ENCODE measurements at regions not wholly inside any gene's neighbourhood (a gene's known extent, or its start where the extent isn't known, plus 50 kb on each side); places are given as distances from the start of the nearest gene placed in this dataset.

- ATAC-seq (peak; percentile 84), DNase-seq (no peak)
- intact Hi-C loops (cut with micrococcal nuclease) = no loop called here
Measured at GRCh38 chr6:168960551-168961263, 292.9 kb downstream of the THBS2 start.

- DNase-seq (no peak), ATAC-seq (no peak)
- intact Hi-C loops (cut with micrococcal nuclease) = no loop called here
Measured at GRCh38 chr6:168959696-168960095, 293.9 kb downstream of the THBS2 start.

DNA sequence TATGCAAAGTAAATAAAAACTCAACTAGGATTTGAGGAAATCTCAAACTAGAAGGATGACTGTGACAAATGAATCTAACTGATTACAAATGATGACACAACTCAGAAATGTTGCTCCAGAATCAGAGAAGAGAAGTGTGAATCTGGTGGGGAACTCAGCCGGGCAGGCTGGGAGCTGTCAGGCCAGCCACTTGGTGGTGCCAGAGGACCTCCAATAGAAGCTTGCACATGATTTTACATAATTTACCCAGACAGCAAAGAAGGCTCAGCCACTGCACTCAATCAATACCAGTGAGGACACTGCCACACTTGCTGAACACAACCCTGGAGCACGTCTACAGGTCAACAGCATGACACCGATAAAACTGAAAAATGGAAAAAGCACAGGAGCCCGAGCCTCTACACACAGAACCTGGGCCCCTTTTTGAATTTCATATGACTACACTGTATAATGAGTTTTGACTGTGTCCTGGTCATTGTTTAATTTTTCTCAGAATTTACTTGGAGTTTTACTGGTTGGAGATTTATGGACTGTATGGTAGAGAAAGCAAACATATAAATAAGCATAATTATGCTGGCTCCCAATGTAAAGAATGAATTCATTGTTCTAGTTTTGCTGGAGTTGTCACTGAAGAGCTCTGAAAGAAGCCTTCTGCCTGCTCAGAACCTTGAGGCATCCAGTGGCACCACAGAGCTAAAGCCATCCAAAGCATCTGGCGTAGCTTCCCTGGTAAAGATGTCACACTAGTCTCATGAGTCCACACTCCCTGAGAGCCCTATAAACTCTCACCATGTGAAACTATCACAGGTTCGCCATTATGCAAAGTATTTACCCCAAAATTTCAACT, 296.5 kb downstream of the THBS2 start:
- intact Hi-C loops (cut with micrococcal nuclease) = no loop called here
- DNase-seq (peak; percentile 73), ATAC-seq (peak; percentile 84)

DNA sequence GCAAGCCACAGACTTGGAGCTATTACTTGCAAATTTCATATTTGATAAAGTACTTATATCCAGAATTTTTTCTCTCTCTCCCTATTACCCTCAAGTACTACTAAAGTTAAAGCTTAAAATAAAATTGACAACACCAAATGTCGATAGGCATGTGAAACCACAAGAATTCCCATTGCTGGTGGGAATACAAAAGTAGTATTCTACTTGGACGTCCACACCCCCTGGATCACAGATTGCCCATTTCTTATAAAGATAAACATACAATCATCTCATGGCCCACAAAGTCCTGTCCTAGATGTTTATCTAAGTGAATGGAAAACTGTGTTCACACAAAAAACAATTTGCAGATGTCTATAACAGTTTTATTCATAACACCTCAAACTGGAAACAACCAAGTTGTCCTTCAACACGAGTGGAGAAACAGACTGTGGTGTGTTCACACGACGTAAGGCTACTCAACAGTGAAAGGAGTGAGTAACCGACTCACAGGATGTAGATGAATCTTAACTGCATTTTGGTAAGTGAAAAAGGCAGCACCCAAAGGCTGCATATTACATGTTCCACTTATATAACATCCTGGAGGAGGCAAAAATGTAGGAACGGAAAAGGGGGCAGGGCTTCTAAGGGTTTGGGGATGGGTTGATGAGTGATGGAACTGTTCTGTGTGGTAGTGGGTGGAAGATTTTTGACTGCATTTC, 297.4 kb downstream of the THBS2 start:
- intact Hi-C loops (cut with micrococcal nuclease) = no loop called here
- ATAC-seq (no peak), DNase-seq (no peak)

DNA sequence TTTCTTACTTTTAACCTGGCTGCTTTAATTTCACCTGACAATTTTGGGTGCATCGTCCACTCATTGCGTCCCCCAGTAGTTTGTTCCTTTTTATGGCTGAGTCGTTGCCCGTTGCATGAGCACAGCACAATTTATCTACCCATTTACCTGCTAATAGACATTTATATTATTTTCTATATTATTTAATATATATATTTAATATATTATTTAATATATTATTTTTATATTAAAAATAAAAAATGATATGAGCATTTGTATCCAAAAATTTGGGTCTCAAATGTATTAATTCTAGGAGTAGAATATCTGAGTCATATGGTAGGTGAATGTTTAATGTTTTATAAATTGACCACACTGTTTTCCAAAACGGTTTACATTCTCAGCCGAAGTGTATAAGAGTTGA, 300.2 kb downstream of the THBS2 start:
- intact Hi-C loops (cut with micrococcal nuclease) = no loop called here
- DNase-seq (no peak), ATAC-seq (no peak)

- intact Hi-C loops (cut with micrococcal nuclease) = no loop called here
- no peak for DNase-seq
- ATAC-seq = peak; percentile 15
Measured at GRCh38 chr6:168951217-168951616, 302.4 kb downstream of the THBS2 start.

GRCh38 chr6:168950858-168951214, 302.8 kb downstream of the THBS2 start:
- intact Hi-C loops (cut with micrococcal nuclease) = no loop called here
- DNase-seq (peak; percentile 36), ATAC-seq (peak; percentile 73)

- intact Hi-C loops (cut with micrococcal nuclease) = no loop called here
- DNase-seq (no peak), ATAC-seq (peak; percentile 42)
Measured at GRCh38 chr6:168949981-168950857, 303.4 kb downstream of the THBS2 start.

GRCh38 chr6:168948990-168949531, 304.6 kb downstream of the THBS2 start:
- ATAC-seq = no peak

DNA sequence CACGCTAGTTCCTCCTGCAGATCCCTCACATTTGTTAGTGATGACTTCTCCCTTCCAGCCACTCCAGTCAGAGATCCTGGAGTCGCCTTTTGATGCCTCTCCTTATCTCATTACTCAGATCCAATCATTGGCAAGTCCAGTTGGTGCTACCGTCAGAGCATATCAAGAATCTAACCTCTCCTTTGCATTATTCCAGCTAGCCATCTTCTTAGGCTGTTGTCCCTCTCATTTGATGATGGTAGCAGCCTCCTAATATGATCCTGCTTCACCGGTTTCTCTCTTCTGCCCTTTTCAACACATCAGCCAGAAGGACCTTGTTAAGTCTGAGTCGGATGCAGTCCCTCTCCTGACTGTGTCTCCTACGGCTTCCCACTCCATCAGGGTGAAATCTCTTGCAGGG, 305.6 kb downstream of the THBS2 start:
- intact Hi-C loops (cut with micrococcal nuclease) = no loop called here
- DNase-seq = no peak
- no peak for ATAC-seq

More at GRCh38 chr6:168948990-168949531, 304.6 kb downstream of the THBS2 start:
- DNase-seq = no peak
- intact Hi-C loops (cut with micrococcal nuclease) = no loop called here

GRCh38 chr6:168943231-168943905, 310.3 kb downstream of the THBS2 start:
- DNase-seq (no peak), ATAC-seq (peak; percentile 40)
- intact Hi-C loops (cut with micrococcal nuclease) = no loop called here

DNA sequence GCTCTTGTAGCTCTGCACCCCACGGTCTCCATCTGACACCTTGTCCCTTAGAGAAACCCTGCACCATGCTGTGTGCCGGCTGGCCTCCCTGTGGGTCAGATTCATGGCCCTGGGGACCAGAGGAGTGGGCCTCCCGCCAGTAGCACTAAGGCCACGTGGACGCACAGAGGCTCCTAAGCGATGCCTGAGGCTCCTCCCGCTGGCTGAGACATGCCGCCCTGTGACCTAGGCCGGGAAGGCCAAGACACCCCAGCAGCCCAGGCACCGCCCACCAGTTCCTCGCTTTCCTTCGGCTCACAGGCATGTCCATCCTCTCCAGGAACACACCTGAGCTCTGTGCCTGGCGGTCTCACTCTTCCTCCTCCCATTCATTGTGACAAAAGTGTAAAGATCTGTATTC, 311.0 kb downstream of the THBS2 start:
- intact Hi-C loops (cut with micrococcal nuclease) = no loop called here
- ATAC-seq (no peak), DNase-seq (no peak)

DNA sequence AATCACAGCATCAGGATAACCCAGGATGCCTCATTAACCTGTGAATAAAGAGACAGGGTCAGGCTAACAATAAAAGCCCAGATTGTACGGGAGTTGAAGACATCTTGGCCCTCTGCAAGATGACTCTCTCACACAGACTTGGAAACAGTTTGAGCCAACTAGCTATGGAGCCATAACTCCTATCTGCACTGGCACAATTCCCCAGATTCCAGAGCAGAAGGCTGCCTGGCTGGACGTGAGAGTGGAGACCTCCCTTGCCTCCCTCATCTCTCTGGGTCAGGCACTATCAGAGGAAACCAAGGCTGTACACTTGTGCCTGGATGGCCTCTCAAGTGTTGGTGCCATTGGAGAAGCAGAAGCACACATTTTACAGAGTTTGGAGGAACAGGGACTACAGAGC, 312.6 kb downstream of the THBS2 start:
- ATAC-seq = no peak
- DNase-seq = no peak
- intact Hi-C loops (cut with micrococcal nuclease) = no loop called here

- intact Hi-C loops (cut with micrococcal nuclease) = no loop called here
- no peak for ATAC-seq
Measured at GRCh38 chr6:168939796-168940195, 313.9 kb downstream of the THBS2 start.

DNA sequence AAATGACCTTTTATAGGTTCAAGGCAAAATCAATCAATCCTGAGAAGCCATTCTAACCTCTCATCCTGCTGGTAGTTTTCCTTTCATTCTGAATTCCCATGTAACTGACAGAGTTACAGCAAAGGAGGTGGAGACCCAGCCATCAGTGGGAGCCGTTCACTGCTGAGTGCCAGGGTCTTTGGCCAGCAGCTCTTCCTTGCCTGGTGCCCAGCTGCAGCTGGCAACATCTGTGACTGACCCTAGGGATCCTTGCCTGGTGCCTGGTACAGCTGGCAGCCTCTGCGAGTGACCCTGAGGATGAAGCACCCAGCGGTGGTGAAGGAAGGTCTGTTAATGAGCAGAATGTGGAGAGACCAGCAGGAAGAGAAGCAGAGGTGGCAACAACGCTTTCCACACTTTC, 314.6 kb downstream of the THBS2 start:
- no peak for DNase-seq
- intact Hi-C loops (cut with micrococcal nuclease) = no loop called here
- ATAC-seq = no peak

More at GRCh38 chr6:168939796-168940195, 313.9 kb downstream of the THBS2 start:
- no peak for DNase-seq

GRCh38 chr6:168938546-168938945, 315.1 kb downstream of the THBS2 start:
- intact Hi-C loops (cut with micrococcal nuclease) = no loop called here
- ATAC-seq (no peak), DNase-seq (no peak)

GRCh38 chr6:168937054-168937453, 316.6 kb downstream of the THBS2 start:
- intact Hi-C loops (cut with micrococcal nuclease) = no loop called here
- ATAC-seq (no peak), DNase-seq (no peak)

DNA sequence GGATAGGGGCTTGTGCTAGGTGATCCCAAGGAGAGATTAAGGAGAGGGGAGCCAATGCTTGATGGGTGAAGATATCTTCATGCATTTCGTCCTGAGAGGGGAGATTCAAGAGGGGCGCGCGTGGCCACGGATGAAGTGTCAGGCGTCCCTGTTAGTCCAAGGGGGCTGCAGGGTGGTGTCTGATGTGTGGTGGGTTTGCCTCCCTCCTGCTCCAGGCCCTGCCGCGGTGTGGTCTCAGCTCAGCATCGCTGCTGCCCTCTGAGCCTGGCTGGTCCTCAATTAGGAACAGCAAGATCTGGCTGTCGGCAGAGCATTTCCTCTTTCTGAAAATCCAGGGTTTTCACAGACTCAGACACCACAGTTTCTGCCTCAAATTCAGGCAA, 318.0 kb downstream of the THBS2 start:
- intact Hi-C loops (cut with micrococcal nuclease) = no loop called here
- ATAC-seq = no peak
- DNase-seq = no peak
